Activated CD4-positive, alpha-beta T cell treated with anti-CD3 and anti-CD28 coated beads for 36 hours (primary cell): ENCODE measurements at regions not wholly inside any gene's neighbourhood (a gene's known extent, or its start where the extent isn't known, plus 50 kb on each side); places are given as distances from the start of the nearest gene placed in this dataset.

Source experiments
- ATAC-seq: fragments of 200-7000 bp; cut with Tn5 transposase; one replicate; pipeline ENCODE4 v1.10.0; 2021; ENCODE audit warnings: mild to moderate bottlenecking, moderate library complexity
- CTCF ChIA-PET: fragments of 350-600 bp; sonication (Branson Sonifier 250); formaldehyde crosslinking; loops from one replicate; lab custom pipeline; 2021; ENCODE audit warnings: antibody characterized with exemption; lab: Charles Lee
- POLR2A ChIA-PET: fragments of 350-600 bp; sonication (Branson Sonifier 250); formaldehyde crosslinking; loops from one replicate; lab custom pipeline; 2021; ENCODE audit warnings: antibody characterized with exemption, inconsistent platforms; lab: Charles Lee
- DNase-seq: peaks from one replicate; pipeline ENCODE4 v3.0.0-alpha.2; 2020
- H3K27ac Mint-ChIP-seq: one replicate; pipeline ENCODE4 v1.8.0; 2021; ENCODE audit warnings: mixed read lengths
- H3K27me3 Mint-ChIP-seq: one replicate; pipeline ENCODE4 v1.8.0; 2021; ENCODE audit warnings: mixed read lengths
- H3K36me3 Mint-ChIP-seq: one replicate; pipeline ENCODE4 v1.8.0; 2021; ENCODE audit warnings: low read depth, mixed read lengths
- H3K4me1 Mint-ChIP-seq: one replicate; pipeline ENCODE4 v1.8.0; 2021; ENCODE audit warnings: mixed read lengths
- H3K4me3 Mint-ChIP-seq: one replicate; pipeline ENCODE4 v1.8.0; 2021; ENCODE audit warnings: mild to moderate bottlenecking, moderate library complexity, mixed read lengths
- H3K9me3 Mint-ChIP-seq: one replicate; pipeline ENCODE4 v1.8.0; 2021; ENCODE audit warnings: low read depth, mixed read lengths
- intact Hi-C, 2 experiments: fragments of 100-400 bp; cut with DNase I in 1 of 2; cut with micrococcal nuclease in 1 of 2; formaldehyde crosslinking; loops; one replicate each; pipeline versions ENCODE4 v1.14.2 to v1.15.1; 2022 to 2024; cut with DNase I, micrococcal nuclease

DNA sequence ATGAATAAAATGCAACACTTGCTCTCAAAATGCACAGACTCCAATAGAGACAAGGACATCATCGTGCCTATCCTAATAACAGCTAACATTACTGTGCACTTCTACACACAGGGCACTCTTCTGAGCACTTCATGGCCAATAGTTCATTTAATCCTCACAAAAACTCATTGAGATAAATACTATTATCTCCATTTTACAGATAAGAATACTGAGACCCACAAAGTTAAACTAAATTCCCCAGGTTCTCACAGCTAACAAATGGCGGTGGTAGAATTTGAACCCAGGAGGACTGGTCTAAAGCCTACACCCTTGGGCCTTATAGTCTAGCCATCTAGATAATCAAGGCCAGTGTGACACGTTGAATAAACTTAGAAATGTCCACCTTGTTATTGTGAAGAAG lies 328.6 kb downstream of the RRAGC start:
- POLR2A ChIA-PET = no interaction called here
- no peak overlapping the region for H3K27ac Mint-ChIP-seq
- DNase-seq (no peak), ATAC-seq (no peak)
- H3K9me3 Mint-ChIP-seq = no peaks in the 10 kb centered on the region
- H3K36me3 Mint-ChIP-seq = no peaks in the 10 kb centered on the region
- H3K4me1 Mint-ChIP-seq = peaks cover 32% of the 10 kb centered on the region
- CTCF ChIA-PET = no interaction called here
- H3K27me3 Mint-ChIP-seq = peaks cover 4% of the 10 kb centered on the region
- H3K4me3 Mint-ChIP-seq = no peak overlapping the region
- intact Hi-C loops = no loop called here

DNA sequence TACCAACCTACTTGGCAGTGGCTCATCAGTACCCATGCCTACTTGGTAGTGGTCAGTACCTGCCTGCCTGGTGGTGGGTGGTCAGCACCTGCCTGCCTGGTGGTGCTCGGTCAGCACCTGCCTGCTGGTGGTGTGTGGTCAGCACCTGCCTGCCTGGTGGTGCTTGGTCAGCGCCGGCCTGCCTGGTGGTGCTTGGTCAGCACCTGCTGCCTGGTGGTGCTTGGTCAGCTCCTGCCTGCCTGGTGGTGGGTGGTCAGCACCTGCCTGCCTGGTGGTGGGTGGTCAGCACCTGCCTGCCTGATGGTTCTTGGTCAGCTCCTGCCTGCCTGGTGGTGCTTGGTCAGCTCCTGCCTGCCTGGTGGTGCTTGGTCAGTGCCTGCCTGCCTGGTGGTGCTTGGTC lies 329.6 kb downstream of the RRAGC start:
- Mint-ChIP-seq H3K27ac (no peak overlapping the region), H3K27me3 (peaks cover 7% of the 10 kb centered on the region), H3K4me1 (peaks cover 32% of the 10 kb centered on the region), H3K9me3 (no peaks in the 10 kb centered on the region), H3K36me3 (no peaks in the 10 kb centered on the region), H3K4me3 (no peak overlapping the region)
- POLR2A ChIA-PET = no interaction called here
- CTCF ChIA-PET = no interaction called here
- ATAC-seq (no peak), DNase-seq (no peak)
- intact Hi-C loops = no loop called here

DNA sequence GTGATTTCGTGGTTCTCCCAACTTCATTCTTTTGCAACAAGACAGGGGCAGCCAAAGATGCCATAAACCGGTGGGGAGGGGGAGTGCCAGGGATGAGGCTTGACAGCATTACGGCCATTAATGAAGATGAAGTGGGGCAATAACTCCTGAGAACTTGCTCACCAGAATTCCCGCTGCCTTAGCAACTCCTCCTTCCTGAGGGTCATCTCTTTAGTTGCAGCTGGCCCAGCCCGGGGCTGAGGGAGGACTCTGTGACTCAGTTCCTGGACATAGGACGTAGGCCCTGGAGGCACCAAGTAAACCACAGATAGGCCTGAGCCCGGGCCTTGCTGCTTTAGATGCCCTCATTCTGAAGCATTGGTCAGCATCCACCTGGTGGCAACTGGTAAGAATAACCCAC lies 330.2 kb downstream of the RRAGC start:
- Mint-ChIP-seq H3K36me3 (no peaks in the 10 kb centered on the region), H3K27me3 (peaks cover 9% of the 10 kb centered on the region), H3K4me1 (peaks cover 27% of the 10 kb centered on the region), H3K9me3 (no peaks in the 10 kb centered on the region), H3K4me3 (no peak overlapping the region), H3K27ac (no peak overlapping the region)
- intact Hi-C loops = no loop called here
- POLR2A ChIA-PET = no interaction called here
- DNase-seq (no peak), ATAC-seq (no peak)
- CTCF ChIA-PET = interaction anchor here (0.5 kb wide), 1 partner anchor 451 kb away, joined by 3 read pairs; no protein-coding TSS in a partner anchor

DNA sequence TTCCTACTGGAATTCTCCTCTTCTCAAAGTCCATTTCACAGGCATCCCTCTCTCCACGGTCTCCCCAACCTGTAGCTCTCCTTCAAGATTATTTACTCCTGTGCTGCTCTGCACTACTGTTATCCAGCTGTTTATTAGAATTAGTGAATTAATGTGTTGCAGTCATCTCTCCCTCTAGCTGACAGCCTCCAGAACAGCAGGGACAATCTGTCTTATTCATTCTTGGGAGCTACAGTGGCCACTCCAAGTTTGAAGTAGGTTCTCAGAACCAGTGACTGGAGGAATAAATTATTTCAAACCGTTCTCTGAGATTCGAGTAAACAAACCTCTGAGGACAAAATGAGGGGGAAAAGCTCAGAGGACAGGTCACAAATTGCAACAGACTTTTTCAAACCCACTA lies 330.9 kb downstream of the RRAGC start:
- Mint-ChIP-seq H3K9me3 (no peaks in the 10 kb centered on the region), H3K4me3 (no peak overlapping the region), H3K4me1 (peaks cover 19% of the 10 kb centered on the region), H3K36me3 (no peaks in the 10 kb centered on the region), H3K27ac (no peak overlapping the region), H3K27me3 (peaks cover 11% of the 10 kb centered on the region)
- DNase-seq (no peak), ATAC-seq (no peak)
- POLR2A ChIA-PET = no interaction called here
- CTCF ChIA-PET = interaction anchor here (0.5 to 1.5 kb wide), 3 partner anchors 307 to 1260 kb away, joined by 3 read pairs; no protein-coding TSS in a partner anchor
- intact Hi-C loops = no loop called here

DNA sequence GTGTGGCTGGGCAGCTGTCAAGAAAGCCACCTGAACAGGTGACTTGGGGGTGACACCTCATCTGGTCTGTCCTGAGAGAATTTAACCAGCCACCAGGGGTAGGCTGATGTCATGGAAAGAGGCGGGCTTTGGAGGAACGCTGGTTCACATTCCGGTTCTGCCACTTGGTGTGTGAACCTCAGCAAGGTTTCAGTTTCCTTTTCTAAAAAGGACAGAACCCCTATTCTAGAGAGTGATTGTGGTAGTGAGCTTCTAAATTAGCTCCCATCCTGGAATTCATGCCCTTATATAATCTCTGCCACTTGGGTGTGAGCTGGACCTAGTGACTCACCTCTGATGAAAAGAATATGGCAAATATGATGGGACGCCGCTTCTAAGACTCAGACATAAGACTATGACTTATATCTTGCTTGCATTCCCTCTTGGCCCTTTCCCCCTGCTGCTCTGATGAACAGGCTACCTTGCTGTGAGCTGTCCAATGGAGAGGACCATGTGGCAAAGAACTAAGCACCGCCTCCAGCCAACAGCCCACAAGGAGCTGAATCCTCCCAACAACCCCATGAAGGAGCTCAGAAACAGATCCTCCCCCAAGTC lies 332.1 kb downstream of the RRAGC start:
- ATAC-seq (peak; percentile 87), DNase-seq (peak; percentile 85)
- H3K4me3 Mint-ChIP-seq = no peak overlapping the region
- no peaks in the 10 kb centered on the region for H3K9me3 Mint-ChIP-seq
- peak overlapping the region; percentile 74 for H3K27ac Mint-ChIP-seq
- intact Hi-C loops = loop anchor here in 1 of 2 experiments (1.0 kb wide), 2 partner anchors 32 to 497 kb away; no protein-coding TSS in a partner anchor
- H3K27me3 Mint-ChIP-seq = peaks cover 15% of the 10 kb centered on the region
- no peaks in the 10 kb centered on the region for H3K36me3 Mint-ChIP-seq
- ChIA-PET POLR2A (interaction anchor here (0.6 kb wide), 1 partner anchor 153 kb away, joined by 3 read pairs; no protein-coding TSS in a partner anchor), CTCF (interaction anchor here (0.7 to 1.6 kb wide), 4 partner anchors 25 to 308 kb away, joined by 3 to 4 read pairs (median 3); no protein-coding TSS in a partner anchor)
- peaks cover 17% of the 10 kb centered on the region for H3K4me1 Mint-ChIP-seq

DNA sequence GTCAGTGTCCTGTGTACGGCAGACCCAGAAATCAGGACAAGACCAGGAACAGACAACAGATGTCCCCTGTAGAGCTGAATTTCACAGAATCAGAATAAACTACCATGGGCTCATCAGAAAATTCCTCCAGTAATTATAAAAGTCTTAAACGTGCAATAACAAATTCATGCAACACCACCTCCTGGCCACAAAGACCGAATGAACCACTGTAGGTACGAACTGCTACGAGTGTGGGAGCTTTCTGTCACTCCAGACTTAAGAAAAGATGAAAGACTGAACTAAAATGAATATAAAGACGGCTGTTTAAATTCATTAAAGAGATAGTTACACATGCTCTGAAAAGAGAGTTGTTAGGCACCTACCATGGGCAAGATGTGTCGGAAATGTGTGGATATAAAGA lies 333.5 kb downstream of the RRAGC start:
- no peak for DNase-seq
- ChIA-PET POLR2A (no interaction called here), CTCF (interaction anchor here (1.0 kb wide), 1 partner anchor 9 kb away, joined by 3 read pairs; no protein-coding TSS in a partner anchor)
- H3K4me3 Mint-ChIP-seq = no peak overlapping the region
- H3K27ac Mint-ChIP-seq = no peak overlapping the region
- H3K4me1 Mint-ChIP-seq = peaks cover 17% of the 10 kb centered on the region
- H3K27me3 Mint-ChIP-seq = peaks cover 15% of the 10 kb centered on the region
- no peaks in the 10 kb centered on the region for H3K9me3 Mint-ChIP-seq
- ATAC-seq = no peak
- H3K36me3 Mint-ChIP-seq = no peaks in the 10 kb centered on the region
- intact Hi-C loops = no loop called here

- DNase-seq (no peak), ATAC-seq (no peak)
- no peaks in the 10 kb centered on the region for H3K9me3 Mint-ChIP-seq
- intact Hi-C loops = no loop called here
- CTCF ChIA-PET = interaction anchor here (0.7 to 1.0 kb wide), 3 partner anchors 9 to 491 kb away, joined by 3 to 4 read pairs (median 3); no protein-coding TSS in a partner anchor
- peaks cover 15% of the 10 kb centered on the region for H3K27me3 Mint-ChIP-seq
- peaks cover 17% of the 10 kb centered on the region for H3K4me1 Mint-ChIP-seq
- no peak overlapping the region for H3K4me3 Mint-ChIP-seq
- POLR2A ChIA-PET = no interaction called here
- H3K27ac Mint-ChIP-seq = no peak overlapping the region
- no peaks in the 10 kb centered on the region for H3K36me3 Mint-ChIP-seq
Observed at GRCh38 chr1:38525343-38526043, 334.1 kb downstream of the RRAGC start.

- DNase-seq (no peak), ATAC-seq (no peak)
- Mint-ChIP-seq H3K36me3 (no peaks in the 10 kb centered on the region), H3K27me3 (peaks cover 15% of the 10 kb centered on the region), H3K9me3 (no peaks in the 10 kb centered on the region), H3K27ac (no peak overlapping the region), H3K4me1 (peaks cover 17% of the 10 kb centered on the region), H3K4me3 (no peak overlapping the region)
- CTCF ChIA-PET = no interaction called here
- POLR2A ChIA-PET = no interaction called here
- intact Hi-C loops = no loop called here
Observed at GRCh38 chr1:38524025-38524641, 335.4 kb downstream of the RRAGC start.

DNA sequence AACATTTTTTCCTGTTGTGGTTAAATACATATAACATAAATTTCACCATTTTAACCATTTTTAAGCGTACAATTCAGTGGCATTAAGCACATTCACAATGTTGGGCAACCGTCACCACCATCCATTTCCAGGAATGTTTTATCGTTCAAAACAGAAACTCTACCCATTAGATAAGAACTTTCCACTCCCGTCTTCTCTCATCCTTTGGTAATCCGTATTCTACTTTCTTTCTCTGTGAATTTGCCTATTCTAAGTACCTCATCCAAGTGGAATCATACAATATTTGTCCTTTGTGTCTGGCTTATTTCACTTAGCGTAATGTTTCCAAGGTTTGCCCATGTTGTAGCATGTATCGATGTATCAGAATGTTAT lies 336.0 kb downstream of the RRAGC start:
- DNase-seq (no peak), ATAC-seq (no peak)
- Mint-ChIP-seq H3K4me1 (peaks cover 17% of the 10 kb centered on the region), H3K36me3 (no peaks in the 10 kb centered on the region), H3K27ac (no peak overlapping the region), H3K9me3 (no peaks in the 10 kb centered on the region), H3K4me3 (no peak overlapping the region), H3K27me3 (peaks cover 15% of the 10 kb centered on the region)
- intact Hi-C loops = no loop called here
- CTCF ChIA-PET = interaction anchor here (1.3 kb wide), 1 partner anchor 10 kb away, joined by 3 read pairs; no protein-coding TSS in a partner anchor
- POLR2A ChIA-PET = no interaction called here

- H3K4me1 Mint-ChIP-seq = peaks cover 14% of the 10 kb centered on the region
- H3K27ac Mint-ChIP-seq = no peak overlapping the region
- POLR2A ChIA-PET = no interaction called here
- no peak for DNase-seq
- CTCF ChIA-PET = interaction anchor here (1.3 kb wide), 1 partner anchor 10 kb away, joined by 3 read pairs; no protein-coding TSS in a partner anchor
- ATAC-seq = no peak
- intact Hi-C loops = no loop called here
- H3K36me3 Mint-ChIP-seq = no peaks in the 10 kb centered on the region
- no peaks in the 10 kb centered on the region for H3K9me3 Mint-ChIP-seq
- H3K4me3 Mint-ChIP-seq = no peak overlapping the region
- peaks cover 15% of the 10 kb centered on the region for H3K27me3 Mint-ChIP-seq
Observed at GRCh38 chr1:38522915-38523567, 336.5 kb downstream of the RRAGC start.

DNA sequence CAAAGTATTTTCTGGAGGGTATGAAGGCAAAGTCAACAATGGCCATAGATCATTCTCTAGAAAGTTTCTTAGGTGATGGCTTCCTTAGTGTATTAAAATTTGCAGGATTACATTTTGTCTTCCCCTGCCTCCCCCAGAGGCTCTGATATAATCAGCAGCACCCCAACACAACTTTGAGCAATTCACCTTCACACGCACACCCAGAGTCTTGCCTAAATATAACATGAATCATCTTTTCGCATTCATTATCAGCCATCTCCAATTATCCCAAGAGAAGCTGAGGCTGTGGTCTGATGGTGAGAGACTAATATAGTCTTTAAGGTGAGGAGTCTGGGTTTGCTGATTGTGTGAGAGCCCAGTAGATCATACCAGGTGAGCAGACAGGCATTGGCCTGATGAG lies 343.0 kb downstream of the RRAGC start:
- H3K27ac Mint-ChIP-seq = no peak overlapping the region
- H3K4me1 Mint-ChIP-seq = no peaks in the 10 kb centered on the region
- peaks cover 2% of the 10 kb centered on the region for H3K27me3 Mint-ChIP-seq
- ATAC-seq (no peak), DNase-seq (no peak)
- POLR2A ChIA-PET = no interaction called here
- CTCF ChIA-PET = interaction anchor here (0.9 kb wide), 1 partner anchor 9 kb away, joined by 3 read pairs; no protein-coding TSS in a partner anchor
- H3K9me3 Mint-ChIP-seq = no peaks in the 10 kb centered on the region
- intact Hi-C loops = no loop called here
- no peaks in the 10 kb centered on the region for H3K36me3 Mint-ChIP-seq
- no peak overlapping the region for H3K4me3 Mint-ChIP-seq
